ENCODE measurements at regions not wholly inside any gene's neighbourhood (a gene's known extent, or its start where the extent isn't known, plus 50 kb on each side); places are given as distances from the start of the nearest gene placed in this dataset.
"Not testable (repeated sequence)": the region's sequence is repeated elsewhere in the genome, so short reads cannot be mapped to it uniquely, and the experiment has no call there.

- no peak overlapping the region for H3K4me3 ChIP-seq (ENCODE audit: low read depth, low read length)
- H3K9ac ChIP-seq, result no peak overlapping the region
- no peaks in the 10 kb centered on the region for H3K4me1 ChIP-seq
- no peaks in the 10 kb centered on the region for H3K79me2 ChIP-seq
- H3K27ac ChIP-seq, result no peak overlapping the region
- H2AFZ ChIP-seq, result no peak overlapping the region
- no peaks in the 10 kb centered on the region for H3K27me3 ChIP-seq (ENCODE audit: control insufficient read depth, insufficient read depth, low read length)
- H3K9me3 ChIP-seq (ENCODE audit: control insufficient read depth, low read length), result no peaks in the 10 kb centered on the region
- no peak overlapping the region for H3K4me2 ChIP-seq (ENCODE audit: low read length)
- H3K36me3 ChIP-seq (ENCODE audit: control insufficient read depth, insufficient read depth, low read length), result no peaks in the 10 kb centered on the region
- no peak for TF ChIP-seq CTCF (IDR thresholded peaks at IDR 0.05)
These were observed 582.6 kb upstream of the TLE4 start for GRCh38 chr9:78989031-78989658.

GRCh38 chr9:78994471-78994870 is 577.3 kb upstream of the TLE4 start:
- Histone ChIP-seq H3K27me3 (ENCODE audit: control insufficient read depth, insufficient read depth, low read length) (no peaks in the 10 kb centered on the region), H3K4me1 (no peaks in the 10 kb centered on the region), H3K79me2 (no peaks in the 10 kb centered on the region), H3K4me2 (ENCODE audit: low read length) (no peak overlapping the region), H2AFZ (no peak overlapping the region), H3K9ac (no peak overlapping the region), H3K27ac (no peak overlapping the region), H3K4me3 (ENCODE audit: low read depth, low read length) (no peak overlapping the region), H3K36me3 (ENCODE audit: control insufficient read depth, insufficient read depth, low read length) (no peaks in the 10 kb centered on the region), H3K9me3 (ENCODE audit: control insufficient read depth, low read length) (no peaks in the 10 kb centered on the region)
- no peak for TF ChIP-seq CTCF (IDR thresholded peaks at IDR 0.05)

- H3K27me3 ChIP-seq (ENCODE audit: control insufficient read depth, insufficient read depth, low read length); H3K4me2 ChIP-seq (ENCODE audit: low read length); H3K9ac ChIP-seq; H2AFZ ChIP-seq; H3K4me1 ChIP-seq; H3K27ac ChIP-seq; H3K9me3 ChIP-seq (ENCODE audit: control insufficient read depth, low read length); H3K79me2 ChIP-seq; H3K4me3 ChIP-seq (ENCODE audit: low read depth, low read length); H3K36me3 ChIP-seq (ENCODE audit: control insufficient read depth, insufficient read depth, low read length): not testable (repeated sequence)
These were observed 576.8 kb upstream of the TLE4 start for GRCh38 chr9:78994974-78995373.

GRCh38 chr9:78997296-78997695 is 574.5 kb upstream of the TLE4 start:
- Histone ChIP-seq H3K36me3 (ENCODE audit: control insufficient read depth, insufficient read depth, low read length) (no peaks in the 10 kb centered on the region), H3K9ac (no peak overlapping the region), H3K4me3 (ENCODE audit: low read depth, low read length) (no peak overlapping the region)

GRCh38 chr9:79000230-79001002 is 571.3 kb upstream of the TLE4 start:
- Histone ChIP-seq H3K9me3 (ENCODE audit: control insufficient read depth, low read length) (no peaks in the 10 kb centered on the region), H3K4me1 (no peaks in the 10 kb centered on the region), H3K79me2 (no peaks in the 10 kb centered on the region), H3K4me3 (ENCODE audit: low read depth, low read length) (no peak overlapping the region), H2AFZ (no peak overlapping the region), H3K27ac (no peak overlapping the region), H3K9ac (no peak overlapping the region), H3K36me3 (ENCODE audit: control insufficient read depth, insufficient read depth, low read length) (no peaks in the 10 kb centered on the region), H3K27me3 (ENCODE audit: control insufficient read depth, insufficient read depth, low read length) (no peaks in the 10 kb centered on the region), H3K4me2 (ENCODE audit: low read length) (no peak overlapping the region)
- no peak for TF ChIP-seq CTCF (IDR thresholded peaks at IDR 0.05)

More at GRCh38 chr9:78997296-78997695, 574.5 kb upstream of the TLE4 start:
- Histone ChIP-seq H3K27ac (no peak overlapping the region), H2AFZ (no peak overlapping the region), H3K9me3 (ENCODE audit: control insufficient read depth, low read length) (no peaks in the 10 kb centered on the region), H3K79me2 (no peaks in the 10 kb centered on the region), H3K4me1 (no peaks in the 10 kb centered on the region), H3K27me3 (ENCODE audit: control insufficient read depth, insufficient read depth, low read length) (no peaks in the 10 kb centered on the region), H3K4me2 (ENCODE audit: low read length) (no peak overlapping the region)
- TF ChIP-seq CTCF (IDR thresholded peaks at IDR 0.05), result no peak
